K562 (cell line): ENCODE measurements at regions not wholly inside any gene's neighbourhood (a gene's known extent, or its start where the extent isn't known, plus 50 kb on each side); places are given as distances from the start of the nearest gene placed in this dataset.

ENCODE experiments used
- ATAC-seq: fragments of 200-7000 bp; cut with Tn5 transposase; 3 replicates; pipeline ENCODE4 v1.9.1; 2020; ENCODE audit warnings: moderate library complexity
- BruUV-seq: library from RNA; stranded (reverse); fragments of 400-500 nt; replicated peaks from 2 replicates; lab custom pipeline; 2021; lab: Mats Ljungman, UMichigan
- CTCF ChIA-PET: fragments of 300-600 bp; formaldehyde crosslinking; extraction: SDS; loops from one replicate; lab custom pipeline; 2021; ENCODE audit warnings: low intra/inter-chr PET ratio; lab: Yijun Ruan, JAX
- POLR2A ChIA-PET: fragments of 300-600, 350-650 bp; sonication (Branson Sonifier 250); formaldehyde crosslinking; extraction: SDS; loops from one replicate; lab custom pipeline; 2021; ENCODE audit warnings: antibody characterized with exemption, inconsistent platforms; lab: Yijun Ruan, JAX
- DNase-seq, 4 experiments: peaks; one replicate each; pipeline versions ENCODE4 v3.0.0 to v3.0.0-alpha.2; 2011 to 2018; ENCODE audit warnings: low spot score in 3 of 4, mixed read lengths in 3 of 4; ENCODE audit errors: extremely low read depth in 1 of 4
- FAIRE-seq: peaks from 2 replicates; lab custom pipeline; 2011; peaks lifted over from hg19 to GRCh38; lab: Jason Lieb, UNC
- H2AFZ ChIP-seq: 2 replicates; pipeline ENCODE4 v1.6.0; 2011; ENCODE audit warnings: low read depth, low read length, control low read depth, inconsistent platforms
- H3K27ac ChIP-seq: fragments of 200-600 bp; 3 replicates; pipeline ENCODE4 v1.8.0; 2011; ENCODE audit warnings: low read depth, mild to moderate bottlenecking, control low read depth, inconsistent platforms, low read length, moderate library complexity, mixed read lengths; ENCODE audit errors: extremely low read depth
- H3K27me3 ChIP-seq, 2 experiments: fragments of 300-600 bp in 1 of 2; 2 replicates in 1 of 2; 3 replicates in 1 of 2; pipeline versions ENCODE4 v1.6.0 to v1.8.0; 2011; ENCODE audit warnings: inconsistent platforms in 2 of 2, low read length in 2 of 2, mild to moderate bottlenecking in 1 of 2, mixed read lengths in 1 of 2, moderate library complexity in 1 of 2; ENCODE audit not compliant: control insufficient read depth in 2 of 2, insufficient read depth in 2 of 2
- H3K36me3 ChIP-seq: fragments of 300-600 bp; 3 replicates; pipeline ENCODE4 v1.8.0; 2011; ENCODE audit warnings: mild to moderate bottlenecking, low read length, inconsistent platforms; ENCODE audit not compliant: control insufficient read depth, insufficient read depth
- H3K4me1 ChIP-seq, 2 experiments: fragments of 200-600 bp in 1 of 2; replicated peaks in 1 of 2; 2 replicates in 1 of 2; 3 replicates in 1 of 2; pipeline versions ENCODE4 v1.5.1 to v1.8.0; 2011; ENCODE audit warnings: inconsistent platforms in 2 of 2, low read length in 2 of 2, mild to moderate bottlenecking in 1 of 2, mixed read lengths in 1 of 2, moderate library complexity in 1 of 2; ENCODE audit not compliant: control insufficient read depth in 2 of 2, insufficient read depth in 2 of 2
- H3K4me2 ChIP-seq: 2 replicates; pipeline ENCODE4 v1.6.1; 2011; ENCODE audit warnings: low read length, control low read depth, inconsistent platforms, mixed read lengths; ENCODE audit not compliant: insufficient read depth
- H3K4me3 ChIP-seq: fragments of 200-600 bp; sonication (generic), shearing (Covaris generic); 2 replicates; pipeline ENCODE4 v1.5.1; 2016; ENCODE audit warnings: control low read depth, inconsistent platforms
- H3K79me2 ChIP-seq: fragments of 200-600 bp; 3 replicates; pipeline ENCODE4 v1.8.0; 2011; ENCODE audit warnings: low read length, inconsistent platforms; ENCODE audit not compliant: control insufficient read depth, insufficient read depth
- H3K9ac ChIP-seq, 2 experiments: 2 replicates each; pipeline versions ENCODE4 v1.6.0 to v1.6.1; 2011; ENCODE audit warnings: low read depth in 2 of 2, low read length in 2 of 2, control low read depth in 1 of 2, inconsistent platforms in 1 of 2, mild to moderate bottlenecking in 1 of 2, mixed read lengths in 1 of 2; ENCODE audit not compliant: insufficient read depth in 1 of 2
- H3K9me1 ChIP-seq: one replicate; pipeline ENCODE4 v1.6.0; 2011; ENCODE audit warnings: inconsistent platforms, mild to moderate bottlenecking, low read length, moderate library complexity; ENCODE audit not compliant: control insufficient read depth, insufficient read depth
- H3K9me3 ChIP-seq: replicated peaks from 2 replicates; pipeline ENCODE4 v1.5.1; 2011; ENCODE audit warnings: low read depth, low read length, inconsistent platforms; ENCODE audit not compliant: control insufficient read depth, insufficient read depth
- H4K20me1 ChIP-seq: replicated peaks from 2 replicates; pipeline ENCODE4 v1.6.1; 2011; ENCODE audit warnings: low read length, inconsistent platforms, mixed read lengths; ENCODE audit not compliant: control insufficient read depth, insufficient read depth
- AFF1 ChIP-seq, 2 experiments: fragments of 450-650 bp; IDR thresholded peaks; 2 replicates each; pipeline ENCODE4 v1.6.1; 2018; ENCODE audit warnings: mild to moderate bottlenecking in 2 of 2, low read depth in 1 of 2; ENCODE audit not compliant: partially characterized antibody in 2 of 2
- RBM34 ChIP-seq: fragments of 200-400 bp; formaldehyde crosslinking; IDR thresholded peaks from 2 replicates; pipeline ENCODE4 v1.6.1; 2018; ENCODE audit warnings: low read length, borderline replicate concordance; ENCODE audit not compliant: insufficient read depth
- SMAD2 ChIP-seq: fragments of 150-350 bp; IDR thresholded peaks from 2 replicates; pipeline ENCODE4 v1.6.1; 2014; ENCODE audit warnings: low read depth, mild to moderate bottlenecking, low read length
- VEZF1 ChIP-seq: fragments of 200-800 bp; sonication (Bioruptor generic); IDR thresholded peaks from 2 replicates; pipeline ENCODE4 v1.6.1; 2017; ENCODE audit warnings: missing genetic modification characterization, missing compliant biosample characterization
- ZNF239 ChIP-seq: fragments of 250-450 bp; sonication (Bioruptor Pico); IDR thresholded peaks from 2 replicates; pipeline ENCODE4 v1.4.0; 2020; ENCODE audit warnings: mild to moderate bottlenecking
- ZNF41 ChIP-seq: fragments of 250-450 bp; sonication (Bioruptor Pico); conservative IDR thresholded peaks from 2 replicates; pipeline ENCODE4 v1.4.0; 2020; ENCODE audit warnings: mild to moderate bottlenecking
- ZNF444 ChIP-seq: fragments of 250-450 bp; sonication (Bioruptor Pico); IDR thresholded peaks from 2 replicates; pipeline ENCODE4 v1.4.0; 2020; ENCODE audit warnings: mild to moderate bottlenecking, moderate library complexity
- ZNF644 ChIP-seq: fragments of 200-800 bp; sonication (Bioruptor generic); IDR thresholded peaks from 2 replicates; pipeline ENCODE4 v1.6.1; 2016; ENCODE audit warnings: low read depth, missing genetic modification characterization, missing compliant biosample characterization
- WGBS: fragments of 100-300 bp; shearing (Covaris generic); methylation state at CpG from one replicate; pipeline ENCODE4 v1.1.6; 2016; ENCODE audit warnings: low coverage, mixed read lengths; ENCODE audit not compliant: insufficient coverage; ENCODE audit errors: missing lambda C conversion rate; 5-methylcytosine and 5-hydroxymethylcytosine counted together
- in situ Hi-C: fragments of 300-500 bp; cut with MboI; formaldehyde crosslinking; loops from 4 replicates; pipeline ENCODE4 v1.15.0; 2018; ENCODE audit warnings: inconsistent platforms, mixed read lengths
- intact Hi-C: fragments of 100-400 bp; cut with micrococcal nuclease; formaldehyde crosslinking; loops from 2 replicates; pipeline ENCODE4 v1.14.2; 2022
- TF ChIP-seq, protein P1 (sequence below): fragments of 250-450 bp; sonication (Bioruptor Pico); IDR thresholded peaks from 2 replicates; pipeline ENCODE4 v1.5.0; 2021; ENCODE audit warnings: mild to moderate bottlenecking, borderline replicate concordance

GRCh38 chr6:23841116-23841515, 284.9 kb upstream of the NRSN1 start:
- Histone ChIP-seq H3K9me3 (no peaks in the 10 kb centered on the region), H3K36me3 (no peaks in the 10 kb centered on the region), H3K27me3 (no peaks in the 10 kb centered on the region), H3K4me3 (no peak overlapping the region), H3K9ac (no peak overlapping the region), H3K4me1 (no peaks in the 10 kb centered on the region), H3K79me2 (no peaks in the 10 kb centered on the region), H3K27ac (no peak overlapping the region), H3K9me1 (no peaks in the 10 kb centered on the region), H3K4me2 (no peak overlapping the region), H2AFZ (no peak overlapping the region), H4K20me1 (no peaks in the 10 kb centered on the region)
- TF ChIP-seq, protein P1, sequence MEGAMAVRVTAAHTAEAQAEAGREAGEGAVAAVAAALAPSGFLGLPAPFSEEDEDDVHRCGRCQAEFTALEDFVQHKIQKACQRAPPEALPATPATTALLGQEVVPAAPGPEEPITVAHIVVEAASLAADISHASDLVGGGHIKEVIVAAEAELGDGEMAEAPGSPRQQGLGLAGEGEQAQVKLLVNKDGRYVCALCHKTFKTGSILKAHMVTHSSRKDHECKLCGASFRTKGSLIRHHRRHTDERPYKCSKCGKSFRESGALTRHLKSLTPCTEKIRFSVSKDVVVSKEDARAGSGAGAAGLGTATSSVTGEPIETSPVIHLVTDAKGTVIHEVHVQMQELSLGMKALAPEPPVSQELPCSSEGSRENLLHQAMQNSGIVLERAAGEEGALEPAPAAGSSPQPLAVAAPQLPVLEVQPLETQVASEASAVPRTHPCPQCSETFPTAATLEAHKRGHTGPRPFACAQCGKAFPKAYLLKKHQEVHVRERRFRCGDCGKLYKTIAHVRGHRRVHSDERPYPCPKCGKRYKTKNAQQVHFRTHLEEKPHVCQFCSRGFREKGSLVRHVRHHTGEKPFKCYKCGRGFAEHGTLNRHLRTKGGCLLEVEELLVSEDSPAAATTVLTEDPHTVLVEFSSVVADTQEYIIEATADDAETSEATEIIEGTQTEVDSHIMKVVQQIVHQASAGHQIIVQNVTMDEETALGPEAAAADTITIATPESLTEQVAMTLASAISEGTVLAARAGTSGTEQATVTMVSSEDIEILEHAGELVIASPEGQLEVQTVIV (CRISPR knock-in tag), result no peak
- TF ChIP-seq SMAD2, result no peak
- no peak for TF ChIP-seq ZNF644 (tag)
- no peak for TF ChIP-seq VEZF1
- no peak for TF ChIP-seq AFF1 (IDR thresholded peaks at IDR 0.05; ENCODE audit: low read depth in 1 of 2, partially characterized antibody in 2 of 2)
- no peak for TF ChIP-seq RBM34
- no peak for TF ChIP-seq ZNF239
- TF ChIP-seq ZNF41, result no peak
- TF ChIP-seq ZNF444, result no peak
- ATAC-seq (no peak), FAIRE-seq (no peak), DNase-seq (no peak)
- 0% methylated on average over 1 of the region's 1 CpG for WGBS
- in situ Hi-C loops (no loop called here), intact Hi-C loops (no loop called here)
- ChIA-PET CTCF (no interaction called here), POLR2A (no interaction called here)
- BruUV-seq, result no TSS peak
